Endothelial cell of umbilical vein (primary cell): ENCODE measurements at regions not wholly inside any gene's neighbourhood (a gene's known extent, or its start where the extent isn't known, plus 50 kb on each side); places are given as distances from the start of the nearest gene placed in this dataset.

Experiments used
- EZH2 ChIP-seq: IDR thresholded peaks from 2 replicates; pipeline ENCODE4 v1.6.1; 2012; ENCODE audit warnings: borderline replicate concordance, low read depth, mild to moderate bottlenecking, moderate library complexity, low read length, inconsistent platforms; ENCODE audit not compliant: severe bottlenecking
- FOS ChIP-seq: IDR thresholded peaks from 2 replicates; pipeline ENCODE4 v1.6.1; 2011; ENCODE audit warnings: mild to moderate bottlenecking, low read length, moderate library complexity, borderline replicate concordance; ENCODE audit not compliant: insufficient read depth
- POLR2A ChIP-seq: IDR thresholded peaks from 2 replicates; pipeline ENCODE4 v1.6.1; 2012; ENCODE audit warnings: low read depth, mild to moderate bottlenecking, control low read depth, low read length
- TF ChIP-seq, protein P1 (sequence below): IDR thresholded peaks from 2 replicates; pipeline ENCODE4 v1.6.1; 2011; ENCODE audit not compliant: insufficient read depth, insufficient read length
- TF ChIP-seq, protein P2 (sequence below), 2 donors: IDR thresholded peaks; 1 replicate in 1 of 2; 2 replicates in 1 of 2; pipeline ENCODE4 v1.5.1; 2011; ENCODE audit warnings: low read length in 2 of 2, mild to moderate bottlenecking in 2 of 2, moderate library complexity in 2 of 2, control low read depth in 1 of 2, inconsistent platforms in 1 of 2, low read depth in 1 of 2; ENCODE audit not compliant: insufficient read depth in 1 of 2; ENCODE audit errors: extremely low read depth in 1 of 2

DNA sequence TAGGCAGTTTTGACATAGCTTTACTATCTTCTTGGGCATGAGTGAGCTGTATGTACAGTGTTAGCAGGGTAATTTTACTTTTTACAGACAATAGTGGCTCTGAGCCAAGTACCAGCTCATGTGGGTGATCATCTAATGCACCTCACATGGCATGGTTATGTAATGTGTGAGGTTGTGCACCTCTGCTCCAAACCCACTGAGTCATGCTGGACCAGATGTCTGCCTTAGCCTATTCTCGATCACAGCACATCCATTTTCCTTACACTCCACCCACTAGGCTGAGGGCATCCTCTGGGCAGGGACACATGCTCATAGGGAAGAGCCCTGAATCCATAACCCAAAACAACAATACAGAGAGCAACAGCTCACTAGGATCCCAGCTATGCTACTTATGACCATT is 71.6 kb upstream of the FBXL4 start:
- TF ChIP-seq POLR2A, result no peak
- TF ChIP-seq, protein P1, sequence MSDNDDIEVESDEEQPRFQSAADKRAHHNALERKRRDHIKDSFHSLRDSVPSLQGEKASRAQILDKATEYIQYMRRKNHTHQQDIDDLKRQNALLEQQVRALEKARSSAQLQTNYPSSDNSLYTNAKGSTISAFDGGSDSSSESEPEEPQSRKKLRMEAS, result no peak
- TF ChIP-seq, protein P2, sequence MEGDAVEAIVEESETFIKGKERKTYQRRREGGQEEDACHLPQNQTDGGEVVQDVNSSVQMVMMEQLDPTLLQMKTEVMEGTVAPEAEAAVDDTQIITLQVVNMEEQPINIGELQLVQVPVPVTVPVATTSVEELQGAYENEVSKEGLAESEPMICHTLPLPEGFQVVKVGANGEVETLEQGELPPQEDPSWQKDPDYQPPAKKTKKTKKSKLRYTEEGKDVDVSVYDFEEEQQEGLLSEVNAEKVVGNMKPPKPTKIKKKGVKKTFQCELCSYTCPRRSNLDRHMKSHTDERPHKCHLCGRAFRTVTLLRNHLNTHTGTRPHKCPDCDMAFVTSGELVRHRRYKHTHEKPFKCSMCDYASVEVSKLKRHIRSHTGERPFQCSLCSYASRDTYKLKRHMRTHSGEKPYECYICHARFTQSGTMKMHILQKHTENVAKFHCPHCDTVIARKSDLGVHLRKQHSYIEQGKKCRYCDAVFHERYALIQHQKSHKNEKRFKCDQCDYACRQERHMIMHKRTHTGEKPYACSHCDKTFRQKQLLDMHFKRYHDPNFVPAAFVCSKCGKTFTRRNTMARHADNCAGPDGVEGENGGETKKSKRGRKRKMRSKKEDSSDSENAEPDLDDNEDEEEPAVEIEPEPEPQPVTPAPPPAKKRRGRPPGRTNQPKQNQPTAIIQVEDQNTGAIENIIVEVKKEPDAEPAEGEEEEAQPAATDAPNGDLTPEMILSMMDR (IDR thresholded peaks at IDR 0.05; ENCODE audit: extremely low read depth in 1 of 2, insufficient read depth in 1 of 2, low read depth in 1 of 2, low read length in 2 of 2), result no peak
- no peak for TF ChIP-seq EZH2
- no peak for TF ChIP-seq FOS
